Hepatocyte (in vitro differentiated cells): ENCODE measurements at regions not wholly inside any gene's neighbourhood (a gene's known extent, or its start where the extent isn't known, plus 50 kb on each side); places are given as distances from the start of the nearest gene placed in this dataset.

Experiments
- DNase-seq: peaks from one replicate; pipeline ENCODE4 v3.0.0-alpha.2; 2016; ENCODE audit warnings: low spot score
- H2AFZ ChIP-seq: fragments of 200-600 bp; sonication (generic); 2 replicates; pipeline ENCODE4 v1.6.0; 2016; ENCODE audit warnings: antibody characterized with exemption, mild to moderate bottlenecking
- H3K27ac ChIP-seq: fragments of 200-600 bp; sonication (generic); 2 replicates; pipeline ENCODE4 v1.5.1; 2016; ENCODE audit warnings: mild to moderate bottlenecking
- H3K27me3 ChIP-seq: fragments of 200-600 bp; sonication (generic); 2 replicates; pipeline ENCODE4 v1.6.1; 2016
- H3K36me3 ChIP-seq: fragments of 200-600 bp; sonication (generic); replicated peaks from 2 replicates; pipeline ENCODE4 v1.5.1; 2016; ENCODE audit warnings: low read depth; ENCODE audit not compliant: insufficient read depth
- H3K4me1 ChIP-seq: fragments of 200-600 bp; sonication (generic); 2 replicates; pipeline ENCODE4 v1.5.1; 2016; ENCODE audit warnings: mild to moderate bottlenecking, moderate library complexity; ENCODE audit not compliant: insufficient read depth
- H3K4me2 ChIP-seq: fragments of 200-600 bp; sonication (generic); 2 replicates; pipeline ENCODE4 v1.6.0; 2016
- H3K4me3 ChIP-seq: fragments of 200-600 bp; sonication (generic); 2 replicates; pipeline ENCODE4 v1.5.1; 2016; ENCODE audit warnings: mild to moderate bottlenecking
- H3K79me2 ChIP-seq: fragments of 200-600 bp; sonication (generic); 2 replicates; pipeline ENCODE4 v1.6.0; 2017; ENCODE audit warnings: mild to moderate bottlenecking
- H3K9me2 ChIP-seq: fragments of 200-600 bp; sonication (generic); replicated peaks from 2 replicates; pipeline ENCODE4 v1.6.0; 2017; ENCODE audit warnings: mild to moderate bottlenecking; ENCODE audit not compliant: insufficient read depth
- H3K9me3 ChIP-seq: fragments of 200-600 bp; sonication (generic); 2 replicates; pipeline ENCODE4 v1.5.1; 2016; ENCODE audit warnings: low read depth, mild to moderate bottlenecking
- H4K20me1 ChIP-seq: fragments of 200-600 bp; sonication (generic); 2 replicates; pipeline ENCODE4 v1.6.0; 2016; ENCODE audit warnings: mild to moderate bottlenecking; ENCODE audit not compliant: insufficient read depth, poor library complexity, severe bottlenecking
- CTCF ChIP-seq: fragments of 200-600 bp; sonication (generic); IDR thresholded peaks from 2 replicates; pipeline ENCODE4 v1.5.1; 2016; ENCODE audit warnings: antibody characterized with exemption, mild to moderate bottlenecking; ENCODE audit not compliant: poor library complexity
- EZH2 ChIP-seq: fragments of 200-600 bp; sonication (generic); IDR thresholded peaks from 2 replicates; pipeline ENCODE4 v1.6.1; 2016; ENCODE audit warnings: antibody characterized with exemption, mild to moderate bottlenecking, borderline replicate concordance
- EZH2phosphoT487 ChIP-seq: fragments of 200-600 bp; sonication (generic); IDR thresholded peaks from one replicate; pipeline ENCODE4 v1.6.1; 2018; ENCODE audit warnings: antibody characterized with exemption, mild to moderate bottlenecking, low read depth, moderate library complexity; ENCODE audit not compliant: unreplicated experiment, severe bottlenecking
- WGBS: methylation state at CpG from one replicate; pipeline ENCODE4 v1.1.6; 2016; ENCODE audit warnings: low lambda C conversion rate; ENCODE audit errors: missing lambda C conversion rate; 5-methylcytosine and 5-hydroxymethylcytosine counted together

- Histone ChIP-seq H3K79me2 (no peaks in the 10 kb centered on the region), H3K27me3 (peaks cover 88% of the 10 kb centered on the region), H3K9me3 (no peaks in the 10 kb centered on the region), H2AFZ (no peak overlapping the region), H3K4me2 (no peak overlapping the region), H3K4me1 (peaks cover 6% of the 10 kb centered on the region), H4K20me1 (no peaks in the 10 kb centered on the region), H3K9me2 (no peaks in the 10 kb centered on the region), H3K4me3 (no peak overlapping the region), H3K27ac (no peak overlapping the region), H3K36me3 (no peaks in the 10 kb centered on the region)
- no peak for DNase-seq
- TF ChIP-seq CTCF (no peak), EZH2 (no peak), EZH2phosphoT487 (no peak)
- WGBS, result 79% methylated on average over 15 of the region's 16 CpGs
Measured at GRCh38 chr7:155387066-155387620, 70.8 kb upstream of the EN2 start.

GRCh38 chr7:155388561-155388960 lies 69.4 kb upstream of the EN2 start:
- H3K27me3 ChIP-seq, result peaks cover 85% of the 10 kb centered on the region
- no peak overlapping the region for H3K4me2 ChIP-seq
- no peak for TF ChIP-seq CTCF
- no peak for TF ChIP-seq EZH2
- no peak for TF ChIP-seq EZH2phosphoT487
- no peaks in the 10 kb centered on the region for H3K9me2 ChIP-seq
- no peaks in the 10 kb centered on the region for H3K9me3 ChIP-seq
- no peak overlapping the region for H2AFZ ChIP-seq
- no peaks in the 10 kb centered on the region for H4K20me1 ChIP-seq
- H3K27ac ChIP-seq, result no peak overlapping the region
- no peak overlapping the region for H3K4me3 ChIP-seq
- H3K79me2 ChIP-seq, result no peaks in the 10 kb centered on the region
- H3K36me3 ChIP-seq, result no peaks in the 10 kb centered on the region
- DNase-seq, result no peak
- H3K4me1 ChIP-seq, result no peaks in the 10 kb centered on the region
- WGBS, result 72% methylated on average over 10 of the region's 11 CpGs

- H3K9me3 ChIP-seq, result no peaks in the 10 kb centered on the region
- H2AFZ ChIP-seq, result no peak overlapping the region
- H3K4me1 ChIP-seq, result no peaks in the 10 kb centered on the region
- no peaks in the 10 kb centered on the region for H4K20me1 ChIP-seq
- TF ChIP-seq EZH2phosphoT487 (no peak), CTCF (no peak), EZH2 (no peak)
- peaks cover 72% of the 10 kb centered on the region for H3K27me3 ChIP-seq
- H3K27ac ChIP-seq, result no peak overlapping the region
- H3K79me2 ChIP-seq, result no peaks in the 10 kb centered on the region
- no peaks in the 10 kb centered on the region for H3K36me3 ChIP-seq
- DNase-seq, result no peak
- no peaks in the 10 kb centered on the region for H3K9me2 ChIP-seq
- H3K4me3 ChIP-seq, result no peak overlapping the region
- 80% methylated on average over 8 of the region's 8 CpGs for WGBS
- H3K4me2 ChIP-seq, result no peak overlapping the region
Measured at GRCh38 chr7:155391414-155391813, 66.5 kb upstream of the EN2 start.
